ENCODE measurements at regions not wholly inside any gene's neighbourhood (a gene's known extent, or its start where the extent isn't known, plus 50 kb on each side); places are given as distances from the start of the nearest gene placed in this dataset.

GRCh38 chr14:53378142-53378541 lies 225.0 kb upstream of the DDHD1 start:
- TF ChIP-seq CTCF (IDR thresholded peaks at IDR 0.05; ENCODE audit: insufficient read depth, low read length, poor library complexity, severe bottlenecking) (no peak), EZH2phosphoT487 (conservative IDR thresholded peaks at IDR 0.05; ENCODE audit: low read length) (no peak)

Data from SU-DHL-6 (cell line).